A549 (cell line): ENCODE measurements at regions not wholly inside any gene's neighbourhood (a gene's known extent, or its start where the extent isn't known, plus 50 kb on each side); places are given as distances from the start of the nearest gene placed in this dataset.

Experiments
- ATAC-seq, 2 experiments: fragments of 200-7000 bp in 1 of 2; fragments of >200 bp in 1 of 2; cut with Nextera tagmentation in 1 of 2; cut with Tn5 transposase in 1 of 2; 3 replicates each; pipeline versions ENCODE4 v1.8.0 to v1.9.1; 2018 to 2020; ENCODE audit warnings: mild to moderate bottlenecking in 1 of 2, moderate library complexity in 1 of 2
- CTCF ChIA-PET: fragments of 300-600 bp; sonication (Branson Sonifier 250); formaldehyde crosslinking; extraction: SDS; loops from one replicate; lab custom pipeline; 2021; ENCODE audit warnings: antibody characterized with exemption, inconsistent platforms; lab: Yijun Ruan, JAX
- POLR2A ChIA-PET: fragments of 350-600 bp; formaldehyde crosslinking; extraction: SDS; loops from one replicate; lab custom pipeline; 2021; ENCODE audit warnings: antibody characterized with exemption, inconsistent platforms; lab: Yijun Ruan, JAX
- DNase-seq, 2 experiments: peaks; one replicate each; pipeline versions ENCODE4 v3.0.0 to v3.0.0-alpha.2; 2011 to 2016; ENCODE audit warnings: low read depth in 1 of 2, low spot score in 1 of 2
- FAIRE-seq: peaks from 2 replicates; lab custom pipeline; 2011; peaks lifted over from hg19 to GRCh38; lab: Jason Lieb, UNC
- H3K27ac ChIP-seq, 2 experiments: fragments of >200 bp; sonication (Bioruptor Twin); formaldehyde crosslinking; 3 replicates each; pipeline ENCODE4 v1.5.1; 2016 to 2017
- H3K4me1 ChIP-seq: fragments of >200 bp; sonication (Bioruptor Twin); formaldehyde crosslinking; 3 replicates; pipeline ENCODE4 v1.6.1; 2016
- H3K4me2 ChIP-seq: fragments of >200 bp; sonication (Bioruptor Twin); formaldehyde crosslinking; 3 replicates; pipeline ENCODE4 v1.6.1; 2016
- H3K4me3 ChIP-seq: fragments of >200 bp; sonication (Bioruptor Twin); formaldehyde crosslinking; 3 replicates; pipeline ENCODE4 v1.5.1; 2016
- H3K9me3 ChIP-seq: fragments of >200 bp; sonication (Bioruptor Twin); formaldehyde crosslinking; 3 replicates; pipeline ENCODE4 v1.6.1; 2016
- BHLHE40 ChIP-seq: IDR thresholded peaks from 2 replicates; pipeline ENCODE4 v1.6.1; 2012; ENCODE audit warnings: low read depth, low read length, inconsistent platforms
- CHD4 ChIP-seq: fragments of 200-600 bp; sonication (generic); IDR thresholded peaks from 2 replicates; pipeline ENCODE4 v1.6.1; 2016; ENCODE audit warnings: antibody characterized with exemption, mild to moderate bottlenecking, borderline replicate concordance
- CTCF ChIP-seq: fragments of >200 bp; sonication (Bioruptor Twin); formaldehyde crosslinking; IDR thresholded peaks from 3 replicates; pipeline ENCODE4 v1.5.1; 2016
- EHF ChIP-seq: fragments of 250-450 bp; sonication (Bioruptor Pico); IDR thresholded peaks from 2 replicates; pipeline ENCODE4 v1.5.0; 2020; ENCODE audit warnings: mild to moderate bottlenecking
- EP300 ChIP-seq, 2 experiments: fragments of >200 bp; sonication (Bioruptor Twin); formaldehyde crosslinking; IDR thresholded peaks; 2 replicates in 1 of 2; 3 replicates in 1 of 2; pipeline ENCODE4 v1.6.1; 2016 to 2017
- GATA3 ChIP-seq: IDR thresholded peaks from 2 replicates; pipeline ENCODE4 v1.6.1; 2012; ENCODE audit warnings: borderline replicate concordance
- HEYL ChIP-seq: fragments of 250-450 bp; sonication (Bioruptor Pico); IDR thresholded peaks from 2 replicates; pipeline ENCODE4 v1.8.0; 2021; ENCODE audit warnings: mild to moderate bottlenecking, moderate library complexity
- HMGXB4 ChIP-seq: fragments of 250-450 bp; sonication (Bioruptor Pico); IDR thresholded peaks from 2 replicates; pipeline ENCODE4 v1.5.0; 2021; ENCODE audit warnings: mild to moderate bottlenecking, moderate library complexity, borderline replicate concordance
- JUNB ChIP-seq: fragments of >200 bp; sonication (Bioruptor Twin); formaldehyde crosslinking; IDR thresholded peaks from 2 replicates; pipeline ENCODE4 v1.6.1; 2016
- KDM5A ChIP-seq: fragments of 200-600 bp; sonication (generic); IDR thresholded peaks from 2 replicates; pipeline ENCODE4 v1.6.1; 2016; ENCODE audit warnings: antibody characterized with exemption, mild to moderate bottlenecking
- MAZ ChIP-seq: fragments of 150-350 bp; IDR thresholded peaks from 2 replicates; pipeline ENCODE4 v1.6.1; 2014; ENCODE audit warnings: antibody characterized with exemption, low read depth, low read length, borderline replicate concordance
- NFE2L2 ChIP-seq: fragments of 150-350 bp; conservative IDR thresholded peaks from 2 replicates; pipeline ENCODE4 v1.6.1; 2014; ENCODE audit warnings: low read length
- NR3C1 ChIP-seq: fragments of >200 bp; sonication (Bioruptor Twin); formaldehyde crosslinking; IDR thresholded peaks from 3 replicates; pipeline ENCODE4 v1.6.1; 2017
- POLR2A ChIP-seq: IDR thresholded peaks from 2 replicates; pipeline ENCODE4 v1.6.1; 2012; ENCODE audit warnings: mild to moderate bottlenecking, low read length
- RARB ChIP-seq: fragments of 250-450 bp; sonication (Bioruptor Pico); IDR thresholded peaks from 2 replicates; pipeline ENCODE4 v1.8.0; 2021; ENCODE audit warnings: mild to moderate bottlenecking, moderate library complexity
- RNF2 ChIP-seq: fragments of 200-600 bp; sonication (generic); IDR thresholded peaks from 2 replicates; pipeline ENCODE4 v1.6.1; 2016; ENCODE audit warnings: low read depth, mild to moderate bottlenecking, antibody characterized with exemption, moderate library complexity, borderline replicate concordance
- TFCP2L1 ChIP-seq: fragments of 250-450 bp; sonication (Bioruptor Pico); IDR thresholded peaks from 2 replicates; pipeline ENCODE4 v1.5.0; 2021; ENCODE audit warnings: mild to moderate bottlenecking
- TP53 ChIP-seq: fragments of 250-450 bp; sonication (Bioruptor Pico); IDR thresholded peaks from 2 replicates; pipeline ENCODE4 v1.5.0; 2021; ENCODE audit warnings: mild to moderate bottlenecking, moderate library complexity
- ZC3H11A ChIP-seq: fragments of 450-650 bp; IDR thresholded peaks from 2 replicates; pipeline ENCODE4 v1.6.1; 2014; ENCODE audit warnings: antibody characterized with exemption, mild to moderate bottlenecking
- WGBS: methylation state at CpG from one replicate; pipeline ENCODE4 v1.1.6; 2017; ENCODE audit errors: missing lambda C conversion rate; 5-methylcytosine and 5-hydroxymethylcytosine counted together
- TF ChIP-seq, protein P1 (sequence below): fragments of 200-600 bp; sonication (generic); IDR thresholded peaks from 2 replicates; pipeline ENCODE4 v1.6.1; 2016; ENCODE audit warnings: antibody characterized with exemption, mild to moderate bottlenecking, moderate library complexity

GRCh38 chr4:46444318-46445000, 54.5 kb upstream of the GABRA2 start:
- ChIA-PET CTCF (no interaction called here), POLR2A (no interaction called here)
- Histone ChIP-seq H3K27ac (no peak overlapping the region), H3K4me3 (no peak overlapping the region), H3K4me1 (no peaks in the 10 kb centered on the region), H3K4me2 (no peak overlapping the region), H3K9me3 (no peaks in the 10 kb centered on the region)
- DNase-seq (no peak), ATAC-seq (no peak), FAIRE-seq (no peak)
- under 1% methylated on average over 5 of the region's 5 CpGs for WGBS
- TF ChIP-seq JUNB (no peak), NFE2L2 (no peak), NR3C1 (no peak), TFCP2L1 (CRISPR knock-in tag) (no peak), POLR2A (no peak), KDM5A (no peak)

GRCh38 chr4:46442963-46443362, 53.0 kb upstream of the GABRA2 start:
- POLR2A ChIA-PET: no interaction called here
- 3% methylated on average over 2 of the region's 2 CpGs for WGBS
- FAIRE-seq: no peak
- Histone ChIP-seq H3K9me3 (no peaks in the 10 kb centered on the region), H3K4me3 (no peak overlapping the region), H3K4me1 (no peaks in the 10 kb centered on the region), H3K4me2 (no peak overlapping the region), H3K27ac (no peak overlapping the region)
- CTCF ChIA-PET: no interaction called here
- peak in 1 of 2 experiments; percentile 0 for DNase-seq
- no peak for ATAC-seq
- TF ChIP-seq CHD4: no peak
- no peak for TF ChIP-seq RARB (CRISPR knock-in tag)
- no peak for TF ChIP-seq EP300 (IDR thresholded peaks at IDR 0.05)
- TF ChIP-seq HEYL (CRISPR knock-in tag): no peak
- TF ChIP-seq TP53 (CRISPR knock-in tag): no peak
- TF ChIP-seq ZC3H11A: no peak
- TF ChIP-seq GATA3: no peak
- TF ChIP-seq MAZ: no peak
- no peak for TF ChIP-seq CTCF
- no peak for TF ChIP-seq EHF
- TF ChIP-seq BHLHE40: no peak
- TF ChIP-seq, protein P1, sequence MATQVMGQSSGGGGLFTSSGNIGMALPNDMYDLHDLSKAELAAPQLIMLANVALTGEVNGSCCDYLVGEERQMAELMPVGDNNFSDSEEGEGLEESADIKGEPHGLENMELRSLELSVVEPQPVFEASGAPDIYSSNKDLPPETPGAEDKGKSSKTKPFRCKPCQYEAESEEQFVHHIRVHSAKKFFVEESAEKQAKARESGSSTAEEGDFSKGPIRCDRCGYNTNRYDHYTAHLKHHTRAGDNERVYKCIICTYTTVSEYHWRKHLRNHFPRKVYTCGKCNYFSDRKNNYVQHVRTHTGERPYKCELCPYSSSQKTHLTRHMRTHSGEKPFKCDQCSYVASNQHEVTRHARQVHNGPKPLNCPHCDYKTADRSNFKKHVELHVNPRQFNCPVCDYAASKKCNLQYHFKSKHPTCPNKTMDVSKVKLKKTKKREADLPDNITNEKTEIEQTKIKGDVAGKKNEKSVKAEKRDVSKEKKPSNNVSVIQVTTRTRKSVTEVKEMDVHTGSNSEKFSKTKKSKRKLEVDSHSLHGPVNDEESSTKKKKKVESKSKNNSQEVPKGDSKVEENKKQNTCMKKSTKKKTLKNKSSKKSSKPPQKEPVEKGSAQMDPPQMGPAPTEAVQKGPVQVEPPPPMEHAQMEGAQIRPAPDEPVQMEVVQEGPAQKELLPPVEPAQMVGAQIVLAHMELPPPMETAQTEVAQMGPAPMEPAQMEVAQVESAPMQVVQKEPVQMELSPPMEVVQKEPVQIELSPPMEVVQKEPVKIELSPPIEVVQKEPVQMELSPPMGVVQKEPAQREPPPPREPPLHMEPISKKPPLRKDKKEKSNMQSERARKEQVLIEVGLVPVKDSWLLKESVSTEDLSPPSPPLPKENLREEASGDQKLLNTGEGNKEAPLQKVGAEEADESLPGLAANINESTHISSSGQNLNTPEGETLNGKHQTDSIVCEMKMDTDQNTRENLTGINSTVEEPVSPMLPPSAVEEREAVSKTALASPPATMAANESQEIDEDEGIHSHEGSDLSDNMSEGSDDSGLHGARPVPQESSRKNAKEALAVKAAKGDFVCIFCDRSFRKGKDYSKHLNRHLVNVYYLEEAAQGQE: no peak
- no peak for TF ChIP-seq KDM5A
- no peak for TF ChIP-seq HMGXB4 (CRISPR knock-in tag)
- TF ChIP-seq RNF2: no peak
- no peak for TF ChIP-seq JUNB
